CD1c-positive myeloid dendritic cell (primary cell): ENCODE measurements at regions not wholly inside any gene's neighbourhood (a gene's known extent, or its start where the extent isn't known, plus 50 kb on each side); places are given as distances from the start of the nearest gene placed in this dataset.
"Not testable (repeated sequence)": the region's sequence is repeated elsewhere in the genome, so short reads cannot be mapped to it uniquely, and the experiment has no call there.

Experiments
- DNase-seq: peaks from one replicate; pipeline ENCODE4 v3.0.0-alpha.2; 2016; ENCODE audit errors: extremely low spot score

- no peak for DNase-seq
These were observed 194.8 kb downstream of the KIT start for GRCh38 chr4:54852602-54853001.

GRCh38 chr4:54852054-54852453, 194.3 kb downstream of the KIT start:
- no peak for DNase-seq

- no peak for DNase-seq
These were observed 187.2 kb downstream of the KIT start for GRCh38 chr4:54844911-54845310.

DNA sequence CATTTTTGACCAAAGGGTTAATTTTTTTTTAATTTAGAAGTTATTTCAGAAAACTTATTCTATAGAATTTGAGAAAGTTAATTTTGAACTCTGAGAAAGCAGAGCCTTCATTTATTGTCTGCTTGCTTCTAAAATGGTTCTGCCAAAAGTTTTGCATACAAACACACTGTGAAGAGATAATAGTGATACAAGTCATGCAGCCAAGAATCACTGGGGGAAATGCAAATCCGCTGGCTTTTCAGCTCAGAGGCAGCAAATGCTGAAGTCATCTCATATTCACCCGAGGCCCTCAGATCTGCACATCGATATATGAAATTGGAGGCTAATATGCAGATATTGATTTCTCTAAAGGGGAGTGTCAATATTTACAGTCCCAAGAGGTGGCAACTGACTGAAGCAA, 186.2 kb downstream of the KIT start:
- no peak for DNase-seq

DNA sequence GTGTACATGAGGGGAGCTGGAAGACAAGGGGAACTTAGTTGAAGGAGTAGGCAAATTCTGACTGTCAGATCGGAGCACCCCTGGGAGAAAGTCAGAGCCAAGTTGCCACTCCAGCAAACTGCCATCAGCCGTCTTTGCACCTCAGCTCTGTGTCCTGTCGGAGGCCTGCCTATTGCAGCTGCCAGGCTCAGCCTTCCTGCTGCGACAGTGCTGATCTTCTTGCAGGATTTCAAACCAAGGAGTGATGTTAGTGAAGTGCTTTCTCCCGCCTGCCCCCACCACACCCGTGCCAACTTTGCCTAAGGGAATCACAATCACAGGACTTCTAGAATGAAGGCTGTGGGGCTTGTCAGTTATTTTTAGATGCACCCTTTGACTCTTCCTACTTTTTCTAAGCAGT, 185.3 kb downstream of the KIT start:
- DNase-seq = no peak

- DNase-seq = no peak
These were observed 184.9 kb downstream of the KIT start for GRCh38 chr4:54842656-54843055.

DNA sequence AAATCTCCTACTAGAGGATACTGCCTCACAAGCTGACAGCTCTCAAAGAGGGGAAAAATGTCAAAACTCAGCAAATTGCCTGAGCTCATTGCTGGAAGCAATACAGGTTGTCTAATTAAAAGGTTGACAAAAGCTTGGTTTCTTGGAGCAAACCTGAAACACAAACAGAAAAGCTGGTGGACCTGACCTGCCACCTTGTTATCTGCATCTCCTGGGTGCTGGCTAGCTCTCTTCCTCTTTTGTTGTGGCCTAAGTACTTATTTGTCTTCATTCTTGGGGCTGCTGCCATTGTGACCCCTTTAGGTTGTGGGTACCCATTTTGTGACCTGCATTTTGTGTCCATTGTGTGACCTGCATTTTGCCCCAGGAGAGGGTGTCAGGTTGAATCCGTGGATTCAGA, 184.5 kb downstream of the KIT start:
- no peak for DNase-seq

DNA sequence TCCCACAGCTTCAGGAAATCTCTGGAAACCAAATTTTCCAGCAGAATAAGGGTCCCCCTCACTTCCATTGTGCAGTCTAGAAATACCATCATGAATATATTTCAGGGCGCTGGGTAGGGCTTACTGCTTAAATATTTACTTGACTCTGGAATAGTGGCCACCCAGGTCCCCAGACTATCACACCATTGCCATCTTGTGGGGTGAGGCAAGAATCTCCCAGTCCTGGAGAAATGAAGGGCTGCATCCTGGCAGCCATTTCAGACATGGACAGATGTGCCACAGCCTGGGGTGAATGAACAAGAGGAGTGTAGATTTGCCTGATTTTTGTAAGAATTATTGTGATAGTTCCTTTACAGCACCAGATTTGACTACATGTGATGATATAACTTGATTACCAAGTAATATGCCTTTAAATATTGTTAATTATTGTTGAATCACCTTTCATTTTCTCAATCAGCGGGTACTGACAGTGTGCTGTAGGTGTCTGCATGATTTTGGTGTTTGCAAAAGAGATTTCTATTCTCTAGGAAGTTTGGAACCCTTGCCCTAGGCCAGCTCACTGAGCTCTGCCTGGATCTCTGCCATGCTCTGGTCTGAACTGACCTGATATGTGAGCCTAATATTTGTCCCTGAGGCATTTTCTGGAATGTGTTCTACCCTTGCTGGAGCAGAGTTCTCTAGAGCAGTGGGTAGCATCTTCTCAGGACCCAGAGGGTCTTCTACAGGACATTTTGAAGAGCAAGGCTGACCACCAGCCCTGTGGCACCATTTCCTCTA, 183.4 kb downstream of the KIT start:
- no peak for DNase-seq

DNA sequence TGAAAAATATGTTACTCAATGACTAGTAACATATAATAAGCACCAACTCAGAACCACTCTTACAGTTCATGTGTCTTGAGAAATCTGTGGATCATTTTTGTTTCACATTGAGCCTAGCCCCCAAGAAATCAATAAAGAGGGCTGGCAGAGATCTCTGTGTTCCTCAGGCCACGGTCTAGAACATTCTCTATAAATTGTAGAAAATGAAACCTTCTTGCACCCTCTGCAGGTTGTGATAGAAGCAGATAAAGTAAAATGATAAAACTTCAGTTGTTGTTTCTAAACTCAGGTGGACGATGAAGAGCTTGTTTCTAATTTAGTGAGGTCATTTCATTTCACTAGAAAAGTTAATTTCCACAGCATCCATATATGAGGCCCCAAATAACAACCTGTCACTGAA, 182.7 kb downstream of the KIT start:
- no peak for DNase-seq

GRCh38 chr4:54838301-54838700, 180.5 kb downstream of the KIT start:
- no peak for DNase-seq

- no peak for DNase-seq
These were observed 179.9 kb downstream of the KIT start for GRCh38 chr4:54837576-54838140.

DNA sequence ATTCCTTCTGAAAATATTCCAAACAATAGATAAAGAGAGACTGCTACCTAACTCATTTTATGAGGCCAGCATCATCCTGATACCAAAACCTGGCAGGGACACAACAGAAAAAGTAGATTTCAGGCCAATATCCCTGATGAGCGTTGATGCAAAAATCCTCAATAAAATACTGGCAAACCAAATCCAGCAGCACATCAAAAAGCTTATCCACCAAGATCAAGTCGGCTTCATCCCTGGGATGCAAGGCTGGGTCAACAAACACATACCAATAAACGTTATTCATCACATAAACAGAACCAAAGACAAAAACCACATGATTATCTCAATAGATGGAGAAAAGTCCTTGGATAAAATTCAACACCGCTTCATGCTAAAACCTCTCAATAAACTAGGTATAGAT, 170.6 kb downstream of the KIT start:
- DNase-seq = not testable (repeated sequence)

DNA sequence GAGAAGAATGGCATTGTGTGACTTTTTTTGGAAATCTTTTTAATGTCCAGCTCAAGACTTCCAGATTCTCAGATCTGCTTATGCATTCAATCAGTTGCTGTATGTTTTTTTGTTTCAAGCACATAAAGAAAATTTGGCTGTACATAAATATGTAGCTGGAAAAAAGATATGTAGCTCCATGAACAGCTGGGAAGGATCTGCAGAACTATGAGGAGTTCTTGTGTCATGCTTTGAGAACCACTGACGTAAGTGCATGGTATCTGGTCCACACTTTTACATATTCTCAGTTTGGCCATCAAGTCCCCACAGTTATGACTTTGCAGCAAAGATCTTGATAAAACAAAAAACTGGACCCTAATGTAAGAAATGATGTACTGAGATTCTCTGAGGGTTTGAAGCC, 165.9 kb downstream of the KIT start:
- no peak for DNase-seq

GRCh38 chr4:54819034-54819433, 161.3 kb downstream of the KIT start:
- no peak for DNase-seq

GRCh38 chr4:54818481-54818880, 160.7 kb downstream of the KIT start:
- no peak for DNase-seq

GRCh38 chr4:54813674-54814073, 155.9 kb downstream of the KIT start:
- no peak for DNase-seq

DNA sequence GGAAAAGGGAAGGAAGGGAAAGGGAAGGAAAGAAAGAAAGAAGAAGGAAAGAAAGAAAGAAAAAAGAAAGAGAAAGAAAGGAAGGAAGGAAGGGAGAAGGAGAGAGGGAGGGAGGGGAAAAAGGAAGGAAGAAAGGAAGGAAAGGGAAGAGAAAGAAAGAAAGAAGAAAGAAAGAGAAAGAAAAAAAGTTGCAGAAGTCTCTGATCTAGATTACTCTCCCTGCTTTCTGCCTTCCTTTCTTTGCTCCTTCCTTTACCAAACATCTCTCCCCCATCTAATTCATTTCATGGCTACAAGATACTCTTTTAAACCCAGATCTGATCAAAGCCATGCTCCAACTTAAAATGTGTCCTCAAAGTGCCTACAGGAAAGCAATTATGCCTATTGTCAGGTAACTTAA, 148.6 kb downstream of the KIT start:
- no peak for DNase-seq

DNA sequence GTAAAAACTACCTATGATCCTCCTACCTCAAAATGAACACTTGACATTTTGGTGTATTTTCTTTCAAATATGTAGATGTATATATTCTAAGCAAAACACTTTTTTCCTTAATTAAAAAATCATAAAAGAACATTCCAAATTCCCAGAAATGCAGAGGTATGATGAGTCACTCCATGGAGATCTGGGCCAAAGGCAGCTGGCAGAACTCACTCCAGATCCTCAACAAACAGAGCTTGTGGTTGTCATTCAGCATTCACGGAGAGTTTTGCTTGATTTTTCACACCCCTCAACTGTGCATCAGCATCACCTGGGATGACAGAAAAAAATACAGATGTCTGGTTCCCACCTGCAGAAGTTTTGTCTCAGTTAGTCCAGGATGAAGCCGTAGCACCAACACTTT, 144.6 kb downstream of the KIT start:
- DNase-seq = no peak

DNA sequence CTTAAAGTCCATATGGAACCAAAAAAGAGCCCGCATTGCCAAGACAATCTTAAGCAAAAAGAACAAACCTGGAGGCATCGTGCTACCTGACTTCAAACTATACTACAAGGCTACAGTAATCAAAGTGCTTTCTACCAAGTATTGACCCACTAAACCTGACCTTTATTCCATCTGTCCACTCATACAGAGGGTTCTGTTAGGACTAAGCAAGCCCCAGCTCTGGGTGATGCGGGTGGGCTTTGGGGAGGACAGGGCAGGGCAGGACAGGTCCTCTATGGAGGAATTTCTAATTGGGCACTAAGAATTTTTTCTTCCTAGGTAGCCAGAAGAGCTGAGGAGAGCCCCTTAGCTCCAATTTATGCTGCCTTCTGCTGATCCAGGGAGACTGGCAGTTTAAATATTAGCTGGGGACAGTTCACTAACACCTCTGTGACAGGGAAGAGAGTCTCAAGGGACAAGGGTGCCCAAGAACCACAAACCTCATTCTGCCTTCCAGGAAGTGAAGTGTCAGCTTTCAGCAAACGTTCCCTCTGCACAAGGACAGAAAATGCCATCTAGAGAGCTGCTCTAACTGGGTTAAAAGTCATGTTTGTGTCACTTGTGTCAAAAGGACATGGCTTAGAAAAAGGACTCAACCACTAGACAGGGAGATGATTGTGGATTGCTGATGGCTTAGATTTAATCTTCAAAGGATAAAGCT, 143.2 kb downstream of the KIT start:
- DNase-seq = no peak

DNA sequence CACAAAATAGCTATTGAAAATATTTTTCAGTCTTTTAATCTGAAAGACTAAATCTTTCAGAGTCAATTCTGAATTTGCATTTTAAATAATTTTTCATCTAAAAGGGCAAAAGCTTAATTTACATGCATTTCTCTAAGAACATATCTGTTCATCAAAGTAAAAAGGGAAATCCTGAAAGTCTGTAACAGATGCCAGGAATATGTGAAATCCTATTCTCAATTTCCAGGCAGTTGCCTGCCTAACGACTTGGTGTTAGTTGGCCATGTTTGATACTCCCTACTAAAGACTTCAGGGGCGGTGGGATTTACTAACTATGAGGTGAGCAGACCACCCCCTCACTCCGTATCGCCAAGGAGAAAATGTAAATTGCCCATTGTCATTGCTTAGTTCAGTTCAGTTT, 136.8 kb downstream of the KIT start:
- DNase-seq = no peak

DNA sequence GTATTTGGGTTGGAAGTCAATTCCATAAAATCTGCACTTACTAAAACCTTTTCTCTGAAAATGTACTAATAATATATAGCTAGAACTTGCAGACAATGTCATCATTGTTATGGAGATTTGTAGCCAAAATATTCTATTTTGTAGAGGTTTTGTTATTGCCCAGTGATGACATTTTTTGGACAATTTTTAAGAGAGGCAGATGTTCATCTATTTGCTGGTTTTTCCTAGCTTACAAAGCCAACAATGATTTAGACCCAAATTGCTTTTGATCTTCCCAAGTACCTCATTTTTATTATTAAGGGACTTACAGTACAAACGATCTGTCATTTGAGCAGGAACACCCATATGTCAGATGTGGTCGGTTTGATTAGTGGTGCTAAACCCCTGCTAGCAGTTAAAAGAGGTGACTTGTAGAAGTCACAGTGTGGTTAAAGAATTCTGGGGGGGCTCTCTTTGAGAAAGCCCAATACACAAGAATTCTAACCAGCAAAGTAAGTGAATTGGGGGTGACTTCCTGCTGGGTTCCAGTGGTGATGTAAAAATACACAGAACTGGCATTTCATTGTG, 136.2 kb downstream of the KIT start:
- no peak for DNase-seq
